SIG-M5 treated with dmso at 0.1 percent for 504 hours (cell line): ENCODE measurements at regions not wholly inside any gene's neighbourhood (a gene's known extent, or its start where the extent isn't known, plus 50 kb on each side); places are given as distances from the start of the nearest gene placed in this dataset.

ENCODE experiments used
- DNase-seq: peaks from one replicate; lab custom pipeline; 2025; ENCODE audit not compliant: unreplicated experiment; lab: John Stamatoyannopoulos, UW

GRCh38 chr21:23003951-23004350, 2005.7 kb downstream of the NCAM2 start:
- DNase-seq: no peak

GRCh38 chr21:23008601-23009202, 2010.5 kb downstream of the NCAM2 start:
- no peak for DNase-seq

GRCh38 chr21:23009360-23009759, 2011.2 kb downstream of the NCAM2 start:
- DNase-seq: no peak

- no peak for DNase-seq
Observed at GRCh38 chr21:23014021-23014420, 2015.8 kb downstream of the NCAM2 start.

- peak; percentile 7 for DNase-seq
Observed at GRCh38 chr21:23016617-23017016, 2018.4 kb downstream of the NCAM2 start.

- DNase-seq: no peak
Observed at GRCh38 chr21:23017989-23018388, 2019.8 kb downstream of the NCAM2 start.

- no peak for DNase-seq
Observed at GRCh38 chr21:23020969-23021368, 2022.8 kb downstream of the NCAM2 start.

GRCh38 chr21:23021481-23021880, 2023.3 kb downstream of the NCAM2 start:
- no peak for DNase-seq

GRCh38 chr21:23026878-23027277, 2028.7 kb downstream of the NCAM2 start:
- no peak for DNase-seq

GRCh38 chr21:23039846-23040245, 2041.6 kb downstream of the NCAM2 start:
- DNase-seq: no peak

GRCh38 chr21:23045955-23046354, 2047.7 kb downstream of the NCAM2 start:
- no peak for DNase-seq

- no peak for DNase-seq
Observed at GRCh38 chr21:23067672-23068071, 2069.5 kb downstream of the NCAM2 start.

- no peak for DNase-seq
Observed at GRCh38 chr21:23083242-23083641, 2085.0 kb downstream of the NCAM2 start.

GRCh38 chr21:23093259-23093658, 2095.1 kb downstream of the NCAM2 start:
- no peak for DNase-seq

GRCh38 chr21:23099185-23099584, 2101.0 kb downstream of the NCAM2 start:
- no peak for DNase-seq

- DNase-seq: no peak
Observed at GRCh38 chr21:23101111-23101510, 2102.9 kb downstream of the NCAM2 start.

- no peak for DNase-seq
Observed at GRCh38 chr21:23108533-23108932, 2110.3 kb downstream of the NCAM2 start.

GRCh38 chr21:23111070-23111600, 2112.9 kb downstream of the NCAM2 start:
- DNase-seq: no peak

- DNase-seq: no peak
Observed at GRCh38 chr21:23119491-23119890, 2121.3 kb downstream of the NCAM2 start.

GRCh38 chr21:23127973-23128372, 2129.8 kb downstream of the NCAM2 start:
- DNase-seq: no peak

GRCh38 chr21:23130308-23130707, 2132.1 kb downstream of the NCAM2 start:
- DNase-seq: no peak

GRCh38 chr21:23131177-23131576, 2133.0 kb downstream of the NCAM2 start:
- DNase-seq: no peak

GRCh38 chr21:23138797-23139196, 2140.6 kb downstream of the NCAM2 start:
- no peak for DNase-seq
